ENCODE measurements at regions not wholly inside any gene's neighbourhood (a gene's known extent, or its start where the extent isn't known, plus 50 kb on each side); places are given as distances from the start of the nearest gene placed in this dataset.

DNA sequence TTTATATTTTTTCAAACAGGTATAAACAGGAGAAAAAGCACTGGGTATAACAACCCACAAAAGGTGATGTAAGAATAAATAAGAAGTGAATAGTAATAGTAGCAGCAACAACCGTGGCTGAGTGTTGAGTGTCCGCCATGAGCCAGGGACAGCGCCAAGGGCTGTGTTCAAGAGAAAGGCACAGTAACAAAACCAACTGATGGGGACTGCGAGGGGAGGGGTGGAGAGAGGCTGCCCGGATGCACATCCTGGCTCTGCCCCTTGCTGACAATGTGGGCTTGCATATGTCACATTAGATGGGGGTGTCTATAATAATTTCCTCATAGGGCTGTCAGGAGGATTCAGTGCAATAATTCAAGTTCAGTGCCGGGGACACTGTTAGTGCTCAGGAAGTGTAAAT lies 912.4 kb downstream of the VRK1 start:
- TF ChIP-seq, protein P1, sequence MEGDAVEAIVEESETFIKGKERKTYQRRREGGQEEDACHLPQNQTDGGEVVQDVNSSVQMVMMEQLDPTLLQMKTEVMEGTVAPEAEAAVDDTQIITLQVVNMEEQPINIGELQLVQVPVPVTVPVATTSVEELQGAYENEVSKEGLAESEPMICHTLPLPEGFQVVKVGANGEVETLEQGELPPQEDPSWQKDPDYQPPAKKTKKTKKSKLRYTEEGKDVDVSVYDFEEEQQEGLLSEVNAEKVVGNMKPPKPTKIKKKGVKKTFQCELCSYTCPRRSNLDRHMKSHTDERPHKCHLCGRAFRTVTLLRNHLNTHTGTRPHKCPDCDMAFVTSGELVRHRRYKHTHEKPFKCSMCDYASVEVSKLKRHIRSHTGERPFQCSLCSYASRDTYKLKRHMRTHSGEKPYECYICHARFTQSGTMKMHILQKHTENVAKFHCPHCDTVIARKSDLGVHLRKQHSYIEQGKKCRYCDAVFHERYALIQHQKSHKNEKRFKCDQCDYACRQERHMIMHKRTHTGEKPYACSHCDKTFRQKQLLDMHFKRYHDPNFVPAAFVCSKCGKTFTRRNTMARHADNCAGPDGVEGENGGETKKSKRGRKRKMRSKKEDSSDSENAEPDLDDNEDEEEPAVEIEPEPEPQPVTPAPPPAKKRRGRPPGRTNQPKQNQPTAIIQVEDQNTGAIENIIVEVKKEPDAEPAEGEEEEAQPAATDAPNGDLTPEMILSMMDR (IDR thresholded peaks at IDR 0.05) = no peak
- H2AFZ ChIP-seq = no peak overlapping the region
- H3K36me3 ChIP-seq (ENCODE audit: control insufficient read depth, insufficient read depth, low read length) = no peaks in the 10 kb centered on the region
- no peaks in the 10 kb centered on the region for H3K79me2 ChIP-seq
- H3K9ac ChIP-seq = no peak overlapping the region
- H3K4me3 ChIP-seq (ENCODE audit: low read depth, low read length) = no peak overlapping the region
- no peak overlapping the region for H3K27ac ChIP-seq
- H3K4me2 ChIP-seq (ENCODE audit: low read length) = no peak overlapping the region
- H3K9me3 ChIP-seq (ENCODE audit: control insufficient read depth, low read length) = no peaks in the 10 kb centered on the region
- H3K4me1 ChIP-seq = peaks cover 14% of the 10 kb centered on the region
- H3K27me3 ChIP-seq (ENCODE audit: control insufficient read depth, insufficient read depth, low read length) = no peaks in the 10 kb centered on the region

GRCh38 chr14:97710726-97711125 lies 913.5 kb downstream of the VRK1 start:
- no peak overlapping the region for H3K4me3 ChIP-seq (ENCODE audit: low read depth, low read length)
- H3K27me3 ChIP-seq (ENCODE audit: control insufficient read depth, insufficient read depth, low read length) = no peaks in the 10 kb centered on the region
- no peaks in the 10 kb centered on the region for H3K79me2 ChIP-seq
- no peaks in the 10 kb centered on the region for H3K9me3 ChIP-seq (ENCODE audit: control insufficient read depth, low read length)
- no peaks in the 10 kb centered on the region for H3K36me3 ChIP-seq (ENCODE audit: control insufficient read depth, insufficient read depth, low read length)
- TF ChIP-seq, protein P1 (IDR thresholded peaks at IDR 0.05) = no peak
- H3K27ac ChIP-seq = no peak overlapping the region
- no peak overlapping the region for H3K9ac ChIP-seq
- H2AFZ ChIP-seq = no peak overlapping the region
- H3K4me2 ChIP-seq (ENCODE audit: low read length) = no peak overlapping the region
- peaks cover 12% of the 10 kb centered on the region for H3K4me1 ChIP-seq

- H3K9ac ChIP-seq = no peak overlapping the region
- H3K36me3 ChIP-seq (ENCODE audit: control insufficient read depth, insufficient read depth, low read length) = no peaks in the 10 kb centered on the region
Observed at GRCh38 chr14:97712471-97712870, 915.3 kb downstream of the VRK1 start.

GRCh38 chr14:97713023-97713422 lies 915.8 kb downstream of the VRK1 start:
- Histone ChIP-seq H3K4me2 (ENCODE audit: low read length) (no peak overlapping the region), H3K27me3 (ENCODE audit: control insufficient read depth, insufficient read depth, low read length) (no peaks in the 10 kb centered on the region), H3K27ac (no peak overlapping the region), H3K9me3 (ENCODE audit: control insufficient read depth, low read length) (no peaks in the 10 kb centered on the region), H3K4me3 (ENCODE audit: low read depth, low read length) (no peak overlapping the region), H3K79me2 (no peaks in the 10 kb centered on the region), H3K36me3 (ENCODE audit: control insufficient read depth, insufficient read depth, low read length) (no peaks in the 10 kb centered on the region), H2AFZ (no peak overlapping the region), H3K4me1 (no peaks in the 10 kb centered on the region), H3K9ac (no peak overlapping the region)
- TF ChIP-seq, protein P1 (IDR thresholded peaks at IDR 0.05) = no peak

More at GRCh38 chr14:97712471-97712870, 915.3 kb downstream of the VRK1 start:
- no peaks in the 10 kb centered on the region for H3K79me2 ChIP-seq
- H3K4me3 ChIP-seq (ENCODE audit: low read depth, low read length) = no peak overlapping the region
- H3K4me2 ChIP-seq (ENCODE audit: low read length) = no peak overlapping the region
- H3K27me3 ChIP-seq (ENCODE audit: control insufficient read depth, insufficient read depth, low read length) = no peaks in the 10 kb centered on the region
- TF ChIP-seq, protein P1 (IDR thresholded peaks at IDR 0.05) = no peak
- no peak overlapping the region for H3K27ac ChIP-seq
- no peaks in the 10 kb centered on the region for H3K9me3 ChIP-seq (ENCODE audit: control insufficient read depth, low read length)
- no peak overlapping the region for H2AFZ ChIP-seq
- no peaks in the 10 kb centered on the region for H3K4me1 ChIP-seq

DNA sequence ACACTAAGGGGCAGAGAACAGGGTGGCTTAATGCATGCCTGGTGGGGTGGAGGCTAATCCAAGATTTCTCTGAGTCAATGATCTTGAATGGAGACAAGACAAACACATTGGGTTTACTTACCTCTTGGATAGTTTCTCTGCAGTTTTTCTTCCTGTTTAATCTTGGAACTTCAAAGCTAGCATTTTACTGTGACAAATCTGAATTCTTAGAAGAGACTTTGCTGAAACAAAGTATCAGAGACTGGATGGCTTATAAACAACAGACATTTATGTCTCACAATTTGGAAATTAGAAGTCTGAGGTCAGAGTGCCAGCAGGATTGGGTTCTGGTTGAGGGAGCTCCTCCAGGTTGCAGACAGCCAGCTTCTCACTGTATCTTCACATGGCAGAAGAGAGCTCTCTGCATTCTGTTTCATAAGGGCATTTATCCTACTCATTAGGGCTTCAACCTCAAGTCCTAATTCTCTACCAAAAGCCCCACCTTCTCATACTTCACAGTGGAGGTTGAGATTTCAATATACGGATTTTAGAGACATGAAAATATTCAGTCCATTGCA lies 921.8 kb downstream of the VRK1 start:
- H3K27me3 ChIP-seq (ENCODE audit: control insufficient read depth, insufficient read depth, low read length) = no peaks in the 10 kb centered on the region
- H3K4me2 ChIP-seq (ENCODE audit: low read length) = no peak overlapping the region
- no peaks in the 10 kb centered on the region for H3K4me1 ChIP-seq
- H3K36me3 ChIP-seq (ENCODE audit: control insufficient read depth, insufficient read depth, low read length) = no peaks in the 10 kb centered on the region
- TF ChIP-seq, protein P1 (IDR thresholded peaks at IDR 0.05) = no peak
- H3K9me3 ChIP-seq (ENCODE audit: control insufficient read depth, low read length) = no peaks in the 10 kb centered on the region
- H3K4me3 ChIP-seq (ENCODE audit: low read depth, low read length) = no peak overlapping the region
- no peak overlapping the region for H2AFZ ChIP-seq
- no peak overlapping the region for H3K27ac ChIP-seq
- H3K9ac ChIP-seq = no peak overlapping the region
- no peaks in the 10 kb centered on the region for H3K79me2 ChIP-seq
